PFSK-1 (cell line): ENCODE measurements at regions not wholly inside any gene's neighbourhood (a gene's known extent, or its start where the extent isn't known, plus 50 kb on each side); places are given as distances from the start of the nearest gene placed in this dataset.

Experiments used
- POLR2AphosphoS5 ChIP-seq: IDR thresholded peaks from 2 replicates; pipeline ENCODE4 v1.6.1; 2012; ENCODE audit warnings: low read depth, mild to moderate bottlenecking, control low read depth, low read length, moderate library complexity
- SIN3A ChIP-seq: IDR thresholded peaks from 2 replicates; pipeline ENCODE4 v1.6.1; 2012; ENCODE audit warnings: mild to moderate bottlenecking, low read length, moderate library complexity, borderline replicate concordance; ENCODE audit not compliant: insufficient read depth

DNA sequence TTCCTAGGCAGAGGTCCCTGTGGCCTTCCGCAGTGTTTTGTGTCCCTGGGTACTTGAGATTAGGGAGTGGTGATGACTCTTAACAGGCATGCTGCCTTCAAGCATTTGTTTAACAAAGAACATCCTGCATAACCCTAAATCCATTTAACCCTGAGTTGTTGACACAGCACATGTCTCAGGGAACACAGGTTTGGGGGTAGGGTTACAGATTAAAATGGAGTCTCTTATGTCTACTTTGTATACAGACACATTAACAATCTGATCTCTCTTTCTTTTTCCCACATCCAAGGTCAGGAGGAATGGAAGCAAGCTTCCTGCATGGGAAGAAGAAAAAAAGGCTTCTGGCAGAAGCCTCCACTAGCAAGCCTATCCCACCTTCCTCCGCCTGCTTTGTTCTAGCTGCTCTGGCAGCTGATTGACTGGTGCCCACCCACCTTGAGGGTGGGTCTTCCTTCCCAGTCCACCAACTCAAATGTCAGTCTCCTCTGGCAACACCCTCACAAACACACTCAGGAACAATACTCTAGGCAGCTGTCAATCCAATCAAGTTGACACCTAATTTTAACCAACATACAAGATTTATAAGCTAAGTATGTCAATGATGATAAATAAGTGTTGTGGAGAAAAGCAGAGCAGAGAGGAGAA lies 176.5 kb upstream of the CCZ1B start:
- TF ChIP-seq SIN3A (no peak), POLR2AphosphoS5 (no peak)
